Dedifferentiated amniotic fluid mesenchymal stem cell (primary cell): ENCODE measurements at regions not wholly inside any gene's neighbourhood (a gene's known extent, or its start where the extent isn't known, plus 50 kb on each side); places are given as distances from the start of the nearest gene placed in this dataset.
"Not testable (repeated sequence)": the region's sequence is repeated elsewhere in the genome, so short reads cannot be mapped to it uniquely, and the experiment has no call there.

ENCODE experiments used
- DNase-seq: peaks from one replicate; pipeline ENCODE4 v3.0.0-alpha.2; 2016; ENCODE audit errors: extremely low spot score

- no peak for DNase-seq
These were observed 120.2 kb upstream of the BANK1 start for GRCh38 chr4:101670370-101670769.

GRCh38 chr4:101669832-101670188 lies 120.7 kb upstream of the BANK1 start:
- no peak for DNase-seq

GRCh38 chr4:101669138-101669831 lies 121.2 kb upstream of the BANK1 start:
- DNase-seq, result no peak

- DNase-seq, result no peak
These were observed 123.2 kb upstream of the BANK1 start for GRCh38 chr4:101667348-101667747.

GRCh38 chr4:101660607-101661006 lies 129.9 kb upstream of the BANK1 start:
- DNase-seq, result no peak

- no peak for DNase-seq
These were observed 134.7 kb upstream of the BANK1 start for GRCh38 chr4:101655857-101656256.

- DNase-seq, result no peak
These were observed 135.5 kb upstream of the BANK1 start for GRCh38 chr4:101655005-101655404.

- no peak for DNase-seq
These were observed 138.8 kb upstream of the BANK1 start for GRCh38 chr4:101651778-101652177.

GRCh38 chr4:101649790-101650515 lies 140.6 kb upstream of the BANK1 start:
- peak; percentile 35 for DNase-seq

- no peak for DNase-seq
These were observed 142.9 kb upstream of the BANK1 start for GRCh38 chr4:101647710-101648034.

- DNase-seq, result no peak
These were observed 146.0 kb upstream of the BANK1 start for GRCh38 chr4:101644516-101644915.

- DNase-seq, result no peak
These were observed 147.2 kb upstream of the BANK1 start for GRCh38 chr4:101643186-101643837.

- DNase-seq, result not testable (repeated sequence)
These were observed 157.8 kb upstream of the BANK1 start for GRCh38 chr4:101632766-101633165.

- DNase-seq, result no peak
These were observed 160.1 kb upstream of the BANK1 start for GRCh38 chr4:101630319-101630986.

- DNase-seq, result peak; percentile 66
These were observed 169.4 kb upstream of the BANK1 start for GRCh38 chr4:101621120-101621519.

- no peak for DNase-seq
These were observed 174.9 kb upstream of the BANK1 start for GRCh38 chr4:101615652-101616051.

- not testable (repeated sequence) for DNase-seq
These were observed 183.5 kb upstream of the BANK1 start for GRCh38 chr4:101606989-101607388.

- no peak for DNase-seq
These were observed 185.6 kb upstream of the BANK1 start for GRCh38 chr4:101604976-101605375.

GRCh38 chr4:101600287-101600686 lies 190.2 kb upstream of the BANK1 start:
- DNase-seq, result no peak

- peak; percentile 73 for DNase-seq
These were observed 190.9 kb upstream of the BANK1 start for GRCh38 chr4:101599620-101600019.

GRCh38 chr4:101596781-101597552 lies 193.6 kb upstream of the BANK1 start:
- DNase-seq, result no peak

GRCh38 chr4:101594588-101594987 lies 195.9 kb upstream of the BANK1 start:
- no peak for DNase-seq
